GM12878 (cell line): ENCODE measurements at regions not wholly inside any gene's neighbourhood (a gene's known extent, or its start where the extent isn't known, plus 50 kb on each side); places are given as distances from the start of the nearest gene placed in this dataset.

Experiments
- ATAC-seq: fragments of 200-7000 bp; cut with Tn5 transposase; 3 replicates; pipeline ENCODE4 v1.9.1; 2020; ENCODE audit warnings: mild to moderate bottlenecking, moderate library complexity
- BruUV-seq: library from RNA; stranded (reverse); fragments of 400-500 nt; replicated peaks from 2 replicates; lab custom pipeline; 2021; lab: Mats Ljungman, UMichigan
- CTCF ChIA-PET: fragments of 300-600 bp; sonication (Branson Sonifier 250); formaldehyde crosslinking; extraction: SDS; loops from one replicate; lab custom pipeline; 2021; ENCODE audit warnings: inconsistent platforms; lab: Yijun Ruan, JAX
- POLR2A ChIA-PET: fragments of 350-600 bp; formaldehyde crosslinking; extraction: SDS; loops from one replicate; lab custom pipeline; 2021; ENCODE audit warnings: inconsistent platforms; lab: Charles Lee
- RAD21 ChIA-PET: fragments of 300-600 bp; sonication (Branson Sonifier 250); formaldehyde crosslinking; loops from one replicate; lab custom pipeline; 2023; ENCODE audit warnings: antibody characterized with exemption; ENCODE audit not compliant: unreplicated experiment; lab: Charles Lee
- SMC1A ChIA-PET: fragments of 300-600 bp; sonication (Branson Sonifier 250); formaldehyde crosslinking; loops from one replicate; lab custom pipeline; 2023; ENCODE audit not compliant: unreplicated experiment, uncharacterized antibody; lab: Charles Lee
- DNase-seq: peaks from one replicate; pipeline ENCODE4 v3.0.0-alpha.2; 2011; ENCODE audit warnings: low read depth, low spot score
- FAIRE-seq: peaks from 3 replicates; lab custom pipeline; 2011; peaks lifted over from hg19 to GRCh38; lab: Jason Lieb, UNC
- H2AFZ ChIP-seq: 2 replicates; pipeline ENCODE4 v1.6.0; 2011; ENCODE audit warnings: low read depth, low read length, control low read depth; ENCODE audit not compliant: control insufficient read depth
- H3K27ac ChIP-seq: 2 replicates; pipeline ENCODE4 v1.5.1; 2011; ENCODE audit warnings: control low read depth; ENCODE audit not compliant: control insufficient read depth, insufficient read depth
- H3K27me3 ChIP-seq, 2 experiments: replicated peaks in 1 of 2; 2 replicates each; pipeline versions ENCODE4 v1.6.0 to v1.6.1; 2011; ENCODE audit warnings: low read length in 1 of 2; ENCODE audit not compliant: control insufficient read depth in 2 of 2, insufficient read depth in 2 of 2
- H3K36me3 ChIP-seq, 2 experiments: 2 replicates each; pipeline ENCODE4 v1.5.1; 2011; ENCODE audit warnings: low read length in 1 of 2; ENCODE audit not compliant: control insufficient read depth in 2 of 2, insufficient read depth in 2 of 2
- H3K4me1 ChIP-seq: 2 replicates; pipeline ENCODE4 v1.6.1; 2011; ENCODE audit warnings: mild to moderate bottlenecking, low read length, moderate library complexity, mixed read lengths; ENCODE audit not compliant: control insufficient read depth, insufficient read depth
- H3K4me2 ChIP-seq: 2 replicates; pipeline ENCODE4 v1.6.0; 2011; ENCODE audit warnings: control low read depth; ENCODE audit not compliant: control insufficient read depth, insufficient read depth
- H3K4me3 ChIP-seq: fragments of 200-600 bp; sonication (generic); 2 replicates; pipeline ENCODE4 v1.5.1; 2016
- H3K79me2 ChIP-seq: 2 replicates; pipeline ENCODE4 v1.6.0; 2011; ENCODE audit warnings: low read length; ENCODE audit not compliant: control insufficient read depth, insufficient read depth
- H3K9ac ChIP-seq: 2 replicates; pipeline ENCODE4 v1.8.0; 2011; ENCODE audit warnings: low read length, control low read depth, mixed read lengths; ENCODE audit not compliant: control insufficient read depth, insufficient read depth
- H3K9me3 ChIP-seq: replicated peaks from 3 replicates; pipeline ENCODE4 v1.5.1; 2011; ENCODE audit warnings: mild to moderate bottlenecking, low read length; ENCODE audit not compliant: control insufficient read depth, insufficient read depth
- H4K20me1 ChIP-seq: 2 replicates; pipeline ENCODE4 v1.6.0; 2011; ENCODE audit not compliant: control insufficient read depth, insufficient read depth
- ASH2L ChIP-seq: fragments of 300-600, 200-600 bp; sonication (generic); IDR thresholded peaks from 2 replicates; pipeline ENCODE4 v1.6.1; 2017; ENCODE audit warnings: low read depth, mild to moderate bottlenecking, borderline replicate concordance
- BMI1 ChIP-seq: fragments of 450-650 bp; IDR thresholded peaks from 2 replicates; pipeline ENCODE4 v1.6.1; 2016; ENCODE audit warnings: mild to moderate bottlenecking, moderate library complexity, borderline replicate concordance
- CBFB ChIP-seq: IDR thresholded peaks from 2 replicates; pipeline ENCODE4 v1.6.1; 2016; ENCODE audit warnings: antibody characterized with exemption, low read depth
- EED ChIP-seq: sonication (generic); IDR thresholded peaks from 2 replicates; pipeline ENCODE4 v1.6.1; 2016; ENCODE audit warnings: antibody characterized with exemption, low read depth
- EGR1 ChIP-seq, 2 experiments: IDR thresholded peaks; 1 replicate in 1 of 2; 2 replicates in 1 of 2; pipeline ENCODE4 v1.6.1; 2011 to 2012; ENCODE audit warnings: low read depth in 2 of 2, low read length in 2 of 2, borderline replicate concordance in 1 of 2, mild to moderate bottlenecking in 1 of 2, moderate library complexity in 1 of 2
- IKZF2 ChIP-seq, 2 experiments: fragments of 450-650 bp; IDR thresholded peaks; 2 replicates each; pipeline ENCODE4 v1.6.1; 2017; ENCODE audit warnings: mild to moderate bottlenecking in 2 of 2, moderate library complexity in 2 of 2
- NR2F1 ChIP-seq: fragments of 450-650 bp; conservative IDR thresholded peaks from 2 replicates; pipeline ENCODE4 v1.6.1; 2017; ENCODE audit warnings: mild to moderate bottlenecking
- RAD21 ChIP-seq: IDR thresholded peaks from 2 replicates; pipeline ENCODE4 v1.6.1; 2011; ENCODE audit warnings: mild to moderate bottlenecking, low read depth, low read length, moderate library complexity; ENCODE audit not compliant: insufficient read depth
- ZBED1 ChIP-seq: IDR thresholded peaks from 2 replicates; pipeline ENCODE4 v1.6.1; 2016; ENCODE audit warnings: borderline replicate concordance
- in situ Hi-C: fragments of 300-500 bp; cut with MboI; formaldehyde crosslinking; loops from 9 replicates; pipeline ENCODE4 v1.14.3; 2018; ENCODE audit warnings: mixed read lengths
- intact Hi-C: fragments of 100-400 bp; cut with micrococcal nuclease; formaldehyde crosslinking; loops from one replicate; pipeline ENCODE4 v1.14.2; 2022; ENCODE audit not compliant: unreplicated experiment
- TF ChIP-seq, protein P1 (sequence below): fragments of 450-650 bp; IDR thresholded peaks from 2 replicates; pipeline ENCODE4 v1.6.1; 2017; ENCODE audit warnings: borderline replicate concordance
- TF ChIP-seq, protein P2 (sequence below): IDR thresholded peaks from 2 replicates; pipeline ENCODE4 v1.6.1; 2012; ENCODE audit warnings: mild to moderate bottlenecking, low read depth, low read length

DNA sequence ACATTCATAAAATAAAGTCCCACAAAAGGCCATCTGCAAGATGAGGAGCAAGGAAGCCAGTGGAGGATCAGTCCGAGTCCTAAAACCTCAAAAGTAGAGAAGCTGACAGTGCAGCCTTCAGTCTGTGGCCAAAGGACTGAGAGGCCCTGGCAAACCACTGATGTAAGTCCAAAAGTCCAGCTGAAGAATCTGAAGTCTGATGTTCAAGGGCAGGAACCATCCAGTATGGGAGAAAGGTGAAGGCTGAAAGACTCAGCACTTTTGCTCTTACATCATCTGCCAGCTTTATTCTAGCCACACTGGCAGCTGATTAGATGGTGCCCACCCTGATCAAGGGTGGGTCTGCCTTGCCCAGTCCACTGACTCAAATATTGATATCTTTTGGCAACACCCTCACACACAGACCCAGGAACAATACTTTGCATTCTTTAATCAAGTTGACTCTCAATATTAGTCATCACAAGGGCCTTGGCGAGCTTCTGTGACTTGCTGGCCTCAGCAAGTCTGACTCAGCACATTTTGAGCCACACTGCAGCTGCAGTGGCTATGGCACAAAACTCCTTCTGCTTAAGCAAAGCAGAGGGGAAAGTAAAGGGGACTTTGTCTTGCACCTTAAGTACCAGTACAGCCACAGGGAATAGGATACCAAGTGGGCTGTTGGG lies 1370.3 kb upstream of the CITED2 start (continued):
- no peak for TF ChIP-seq ZBED1

DNA sequence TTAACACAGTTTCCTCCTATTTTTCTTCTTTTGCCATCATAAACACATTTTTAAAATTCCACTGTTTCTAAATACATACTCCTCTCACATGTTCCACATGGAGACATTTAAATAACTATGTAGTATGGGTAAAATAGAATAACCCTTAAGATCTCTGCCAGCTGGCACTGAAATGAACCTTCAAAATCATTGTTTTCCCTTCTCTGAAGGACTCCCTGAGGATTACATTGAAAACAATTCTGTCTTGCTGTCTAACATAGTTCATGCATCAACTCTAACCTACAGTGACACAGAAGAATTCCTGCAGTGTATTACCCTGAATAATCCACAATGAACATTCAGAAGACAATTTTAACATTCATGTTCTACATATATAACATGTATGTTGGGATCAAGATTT lies 1361.8 kb upstream of the CITED2 start:
- Histone ChIP-seq H3K4me1 (no peaks in the 10 kb centered on the region), H3K9me3 (no peaks in the 10 kb centered on the region)
- ChIA-PET RAD21 (no interaction called here), POLR2A (no interaction called here)
- TF ChIP-seq NR2F1 = no peak
- no peak for TF ChIP-seq IKZF2 (IDR thresholded peaks at IDR 0.05)
- no peak for TF ChIP-seq ASH2L
- TF ChIP-seq, protein P1, sequence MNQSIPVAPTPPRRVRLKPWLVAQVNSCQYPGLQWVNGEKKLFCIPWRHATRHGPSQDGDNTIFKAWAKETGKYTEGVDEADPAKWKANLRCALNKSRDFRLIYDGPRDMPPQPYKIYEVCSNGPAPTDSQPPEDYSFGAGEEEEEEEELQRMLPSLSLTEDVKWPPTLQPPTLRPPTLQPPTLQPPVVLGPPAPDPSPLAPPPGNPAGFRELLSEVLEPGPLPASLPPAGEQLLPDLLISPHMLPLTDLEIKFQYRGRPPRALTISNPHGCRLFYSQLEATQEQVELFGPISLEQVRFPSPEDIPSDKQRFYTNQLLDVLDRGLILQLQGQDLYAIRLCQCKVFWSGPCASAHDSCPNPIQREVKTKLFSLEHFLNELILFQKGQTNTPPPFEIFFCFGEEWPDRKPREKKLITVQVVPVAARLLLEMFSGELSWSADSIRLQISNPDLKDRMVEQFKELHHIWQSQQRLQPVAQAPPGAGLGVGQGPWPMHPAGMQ = no peak
- TF ChIP-seq RAD21 = no peak
- TF ChIP-seq, protein P2, sequence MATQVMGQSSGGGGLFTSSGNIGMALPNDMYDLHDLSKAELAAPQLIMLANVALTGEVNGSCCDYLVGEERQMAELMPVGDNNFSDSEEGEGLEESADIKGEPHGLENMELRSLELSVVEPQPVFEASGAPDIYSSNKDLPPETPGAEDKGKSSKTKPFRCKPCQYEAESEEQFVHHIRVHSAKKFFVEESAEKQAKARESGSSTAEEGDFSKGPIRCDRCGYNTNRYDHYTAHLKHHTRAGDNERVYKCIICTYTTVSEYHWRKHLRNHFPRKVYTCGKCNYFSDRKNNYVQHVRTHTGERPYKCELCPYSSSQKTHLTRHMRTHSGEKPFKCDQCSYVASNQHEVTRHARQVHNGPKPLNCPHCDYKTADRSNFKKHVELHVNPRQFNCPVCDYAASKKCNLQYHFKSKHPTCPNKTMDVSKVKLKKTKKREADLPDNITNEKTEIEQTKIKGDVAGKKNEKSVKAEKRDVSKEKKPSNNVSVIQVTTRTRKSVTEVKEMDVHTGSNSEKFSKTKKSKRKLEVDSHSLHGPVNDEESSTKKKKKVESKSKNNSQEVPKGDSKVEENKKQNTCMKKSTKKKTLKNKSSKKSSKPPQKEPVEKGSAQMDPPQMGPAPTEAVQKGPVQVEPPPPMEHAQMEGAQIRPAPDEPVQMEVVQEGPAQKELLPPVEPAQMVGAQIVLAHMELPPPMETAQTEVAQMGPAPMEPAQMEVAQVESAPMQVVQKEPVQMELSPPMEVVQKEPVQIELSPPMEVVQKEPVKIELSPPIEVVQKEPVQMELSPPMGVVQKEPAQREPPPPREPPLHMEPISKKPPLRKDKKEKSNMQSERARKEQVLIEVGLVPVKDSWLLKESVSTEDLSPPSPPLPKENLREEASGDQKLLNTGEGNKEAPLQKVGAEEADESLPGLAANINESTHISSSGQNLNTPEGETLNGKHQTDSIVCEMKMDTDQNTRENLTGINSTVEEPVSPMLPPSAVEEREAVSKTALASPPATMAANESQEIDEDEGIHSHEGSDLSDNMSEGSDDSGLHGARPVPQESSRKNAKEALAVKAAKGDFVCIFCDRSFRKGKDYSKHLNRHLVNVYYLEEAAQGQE = no peak
- TF ChIP-seq EGR1 (IDR thresholded peaks at IDR 0.05; ENCODE audit: borderline replicate concordance in 1 of 2, low read depth in 2 of 2, low read length in 2 of 2) = no peak
- no peak for TF ChIP-seq CBFB
- TF ChIP-seq EED = no peak
- TF ChIP-seq BMI1 = no peak
- TF ChIP-seq, all 136 proteins: peak for 0
- H3K4me3 ChIP-seq = no peak overlapping the region
- H3K79me2 ChIP-seq = no peaks in the 10 kb centered on the region
- ChIA-PET SMC1A (no interaction called here), CTCF (no interaction called here)
- ATAC-seq = no peak
- no peak overlapping the region for H3K27ac ChIP-seq
- DNase-seq = no peak
- FAIRE-seq = no peak
- no peak overlapping the region for H3K9ac ChIP-seq
- H3K4me2 ChIP-seq = no peak overlapping the region
- H4K20me1 ChIP-seq = no peaks in the 10 kb centered on the region
- no peaks in the 10 kb centered on the region for H3K36me3 ChIP-seq
- intact Hi-C loops = no loop called here
- no TSS peak for BruUV-seq
- no peak overlapping the region for H2AFZ ChIP-seq
- H3K27me3 ChIP-seq = no peaks in the 10 kb centered on the region
- in situ Hi-C loops = no loop called here
